Fibroblast of the aortic adventitia (primary cell): ENCODE measurements at regions not wholly inside any gene's neighbourhood (a gene's known extent, or its start where the extent isn't known, plus 50 kb on each side); places are given as distances from the start of the nearest gene placed in this dataset.

ENCODE experiments used
- DNase-seq: peaks from one replicate; pipeline ENCODE4 v3.0.0-alpha.2; 2010; ENCODE audit warnings: low read depth
- H3K4me3 ChIP-seq: 2 replicates; pipeline ENCODE4 v1.5.1; 2011; ENCODE audit warnings: low read depth, mild to moderate bottlenecking, control low read depth, low read length, moderate library complexity
- TF ChIP-seq, protein P1 (sequence below): IDR thresholded peaks from 2 replicates; pipeline ENCODE4 v1.5.1; 2011; ENCODE audit warnings: mild to moderate bottlenecking, low read length, control low read depth, inconsistent platforms; ENCODE audit not compliant: insufficient read depth

DNA sequence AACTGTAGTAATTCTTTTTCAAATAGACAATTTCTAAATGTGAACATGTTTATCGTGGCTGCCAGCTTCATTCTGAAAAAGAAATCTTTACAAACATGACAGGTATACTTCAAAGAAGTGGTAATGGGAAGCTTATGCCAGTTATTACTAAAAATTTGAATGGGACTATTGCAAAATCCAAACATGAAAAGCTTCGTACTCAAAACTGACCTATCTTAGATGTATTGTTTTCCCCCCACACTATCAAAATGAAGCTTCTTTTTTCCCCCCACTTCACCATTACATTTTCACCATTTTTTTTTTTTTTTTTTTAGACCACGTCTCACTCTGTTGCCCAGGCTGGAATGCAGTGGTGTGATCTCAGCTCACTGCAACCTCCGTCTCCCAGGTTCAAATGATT lies 50.4 kb upstream of the SERTAD2 start:
- no peak overlapping the region for H3K4me3 ChIP-seq
- no peak for DNase-seq
- TF ChIP-seq, protein P1, sequence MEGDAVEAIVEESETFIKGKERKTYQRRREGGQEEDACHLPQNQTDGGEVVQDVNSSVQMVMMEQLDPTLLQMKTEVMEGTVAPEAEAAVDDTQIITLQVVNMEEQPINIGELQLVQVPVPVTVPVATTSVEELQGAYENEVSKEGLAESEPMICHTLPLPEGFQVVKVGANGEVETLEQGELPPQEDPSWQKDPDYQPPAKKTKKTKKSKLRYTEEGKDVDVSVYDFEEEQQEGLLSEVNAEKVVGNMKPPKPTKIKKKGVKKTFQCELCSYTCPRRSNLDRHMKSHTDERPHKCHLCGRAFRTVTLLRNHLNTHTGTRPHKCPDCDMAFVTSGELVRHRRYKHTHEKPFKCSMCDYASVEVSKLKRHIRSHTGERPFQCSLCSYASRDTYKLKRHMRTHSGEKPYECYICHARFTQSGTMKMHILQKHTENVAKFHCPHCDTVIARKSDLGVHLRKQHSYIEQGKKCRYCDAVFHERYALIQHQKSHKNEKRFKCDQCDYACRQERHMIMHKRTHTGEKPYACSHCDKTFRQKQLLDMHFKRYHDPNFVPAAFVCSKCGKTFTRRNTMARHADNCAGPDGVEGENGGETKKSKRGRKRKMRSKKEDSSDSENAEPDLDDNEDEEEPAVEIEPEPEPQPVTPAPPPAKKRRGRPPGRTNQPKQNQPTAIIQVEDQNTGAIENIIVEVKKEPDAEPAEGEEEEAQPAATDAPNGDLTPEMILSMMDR: no peak

DNA sequence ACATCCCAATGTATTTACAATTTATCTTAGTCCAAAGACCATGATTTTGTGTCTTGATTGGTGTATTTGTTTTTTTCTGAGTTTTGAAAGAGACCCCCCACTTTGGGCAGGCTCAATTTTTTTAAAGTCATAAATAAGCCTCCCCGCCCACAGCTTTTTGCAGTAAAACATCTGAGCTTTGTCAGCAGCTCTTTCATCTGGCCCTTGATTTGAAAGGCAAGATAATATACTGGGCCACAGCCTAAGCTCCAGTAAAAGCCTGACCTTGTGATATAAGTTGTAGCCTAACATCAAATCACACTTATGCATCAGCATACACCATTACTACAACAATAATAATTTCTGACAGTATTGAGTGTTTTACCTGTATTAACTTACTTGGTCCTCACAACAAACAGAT lies 51.3 kb upstream of the SERTAD2 start:
- no peak for DNase-seq
- TF ChIP-seq, protein P1: no peak
- H3K4me3 ChIP-seq: no peak overlapping the region

DNA sequence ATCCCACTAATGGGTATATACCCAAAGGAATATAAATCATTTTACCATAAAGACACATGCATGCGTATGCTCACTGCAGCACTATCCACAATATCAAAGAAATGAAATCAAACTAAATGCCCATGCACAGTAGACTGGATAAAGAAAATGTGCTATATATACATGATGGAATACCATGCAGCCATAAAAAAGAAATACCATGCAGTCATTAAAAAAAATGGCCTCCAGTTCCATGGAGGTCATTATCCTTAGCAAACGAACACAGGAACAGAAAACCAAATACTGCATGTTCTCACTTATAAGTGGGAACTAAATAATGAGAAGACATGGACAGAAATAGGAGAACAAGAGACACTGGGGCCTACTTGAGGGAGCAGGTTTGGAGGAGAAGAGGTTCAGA lies 53.6 kb upstream of the SERTAD2 start:
- TF ChIP-seq, protein P1: no peak
- H3K4me3 ChIP-seq: no peak overlapping the region
- no peak for DNase-seq

DNA sequence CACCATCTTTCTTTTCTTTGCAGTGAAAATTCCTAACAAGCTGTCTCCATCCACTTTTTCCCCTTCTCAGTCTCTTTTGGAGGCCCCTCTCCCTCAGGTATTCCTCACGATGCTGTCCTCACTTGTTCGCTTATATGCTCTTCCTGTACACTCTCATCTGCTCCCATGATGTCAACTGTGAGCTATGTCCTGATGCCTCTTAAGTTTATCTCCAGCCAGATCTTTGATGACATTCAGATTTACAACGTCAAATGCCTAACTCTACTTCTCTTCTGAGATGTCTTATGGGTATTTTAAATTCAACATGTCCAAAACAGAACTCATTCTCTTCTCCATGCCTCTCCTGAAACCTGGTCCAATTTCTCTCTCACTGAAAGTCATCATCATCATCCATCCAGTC lies 55.1 kb upstream of the SERTAD2 start:
- TF ChIP-seq, protein P1: no peak
- DNase-seq: no peak
- no peak overlapping the region for H3K4me3 ChIP-seq

DNA sequence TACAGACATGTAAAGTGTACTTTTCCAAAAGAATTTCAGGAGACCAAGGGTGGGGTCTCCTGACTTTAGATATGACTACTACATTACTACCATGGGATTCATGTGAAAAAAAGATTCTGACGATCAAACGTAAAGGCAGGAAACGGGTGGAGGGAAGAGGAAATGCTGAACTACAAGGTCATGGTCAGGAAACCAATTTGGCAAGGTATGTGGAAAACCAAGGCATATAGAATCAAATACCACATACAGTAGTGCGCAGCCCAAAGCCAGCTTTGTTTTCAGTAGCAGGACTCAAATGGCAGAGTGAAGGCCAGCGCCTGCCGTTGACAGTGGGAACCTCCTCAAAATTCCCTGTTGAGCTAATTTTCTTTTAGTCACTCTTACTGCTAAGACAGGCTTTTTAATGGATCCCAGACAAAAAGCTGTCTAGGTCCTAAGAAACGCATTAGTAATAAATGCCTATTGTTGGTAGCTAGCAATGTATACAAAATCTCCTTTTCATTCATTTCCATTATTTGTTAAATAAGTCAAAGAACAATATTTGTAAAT lies 57.6 kb upstream of the SERTAD2 start:
- no peak for DNase-seq
- H3K4me3 ChIP-seq: no peak overlapping the region
- TF ChIP-seq, protein P1: no peak

DNA sequence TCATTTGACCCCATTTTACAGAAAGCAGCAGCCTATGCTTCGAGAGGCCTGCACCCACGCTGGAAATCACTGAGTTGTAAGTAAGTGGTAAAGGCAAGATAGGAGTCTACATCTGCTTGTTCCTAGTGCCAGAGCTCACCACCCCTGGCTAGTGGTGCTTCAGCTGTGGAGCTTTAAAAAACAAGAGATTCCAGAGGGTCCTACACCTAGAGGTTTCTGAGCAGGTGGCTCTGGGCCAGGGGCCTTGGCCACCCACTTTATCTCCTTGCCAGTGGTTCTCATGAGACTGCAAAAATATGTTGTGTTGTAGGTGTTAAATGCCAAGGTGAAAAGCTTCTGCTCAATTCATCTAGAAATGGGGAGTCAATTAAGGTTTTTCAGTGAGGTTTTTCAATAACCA lies 60.0 kb upstream of the SERTAD2 start:
- no peak for DNase-seq
- no peak overlapping the region for H3K4me3 ChIP-seq
- TF ChIP-seq, protein P1: no peak

DNA sequence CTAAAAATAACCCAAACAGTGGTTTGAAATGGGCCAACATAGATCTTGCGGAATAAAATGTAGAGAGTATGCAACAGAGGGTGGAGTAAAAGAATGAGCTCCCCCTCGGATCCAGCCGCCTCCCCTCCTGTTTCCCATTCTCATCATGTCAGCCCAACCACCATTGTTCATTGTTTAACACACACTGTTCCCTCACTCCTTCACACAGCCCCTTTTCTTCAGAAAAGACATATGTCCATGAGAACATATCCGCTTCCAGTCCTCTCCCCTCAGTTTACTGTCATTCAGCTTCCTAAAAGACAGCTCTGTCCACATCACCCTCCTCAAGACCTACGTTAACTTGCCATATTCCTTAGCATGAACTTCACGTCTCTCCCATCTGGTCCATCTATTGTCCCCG lies 62.9 kb upstream of the SERTAD2 start:
- TF ChIP-seq, protein P1: no peak
- DNase-seq: no peak
- H3K4me3 ChIP-seq: no peak overlapping the region
